Caco-2 (cell line): ENCODE measurements at regions not wholly inside any gene's neighbourhood (a gene's known extent, or its start where the extent isn't known, plus 50 kb on each side); places are given as distances from the start of the nearest gene placed in this dataset.
"Not testable (repeated sequence)": the region's sequence is repeated elsewhere in the genome, so short reads cannot be mapped to it uniquely, and the experiment has no call there.

Source experiments
- BruUV-seq: library from RNA; stranded (reverse); fragments of 400-500 nt; replicated peaks from 2 replicates; lab custom pipeline; 2021; lab: Mats Ljungman, UMichigan
- CTCF ChIA-PET: fragments of 300-600 bp; sonication (Branson Sonifier 250); formaldehyde crosslinking; loops from one replicate; lab custom pipeline; 2022; ENCODE audit warnings: antibody characterized with exemption; lab: Charles Lee
- POLR2A ChIA-PET: fragments of 300-600 bp; sonication (Branson Sonifier 250); formaldehyde crosslinking; loops from one replicate; lab custom pipeline; 2022; ENCODE audit warnings: antibody characterized with exemption; lab: Charles Lee
- DNase-seq, 2 experiments: peaks; one replicate each; pipeline versions ENCODE4 v3.0.0 to v3.0.0-alpha.2; 2020 to 2022
- H3K27me3 ChIP-seq: replicated peaks from 2 replicates; pipeline ENCODE4 v1.6.0; 2011; ENCODE audit warnings: low read length; ENCODE audit not compliant: control insufficient read depth, insufficient read depth
- H3K36me3 ChIP-seq: 2 replicates; pipeline ENCODE4 v1.5.1; 2011; ENCODE audit warnings: low read length; ENCODE audit not compliant: control insufficient read depth, insufficient read depth
- H3K4me1 ChIP-seq: fragments of 250-450 bp; sonication (Bioruptor Pico); 2 replicates; pipeline ENCODE4 v1.5.1; 2020; ENCODE audit warnings: mild to moderate bottlenecking
- H3K4me3 ChIP-seq: 2 replicates; pipeline ENCODE4 v1.5.1; 2011; ENCODE audit warnings: low read depth, mild to moderate bottlenecking, control low read depth, low read length
- H3K9me3 ChIP-seq: fragments of 250-450 bp; sonication (Bioruptor Pico); 2 replicates; pipeline ENCODE4 v1.5.1; 2020; ENCODE audit warnings: mild to moderate bottlenecking, moderate library complexity
- H3K27ac Mint-ChIP-seq: one replicate; pipeline ENCODE4 v1.8.0; 2022; ENCODE audit warnings: mixed read lengths; ENCODE audit not compliant: unreplicated experiment
- H3K27me3 Mint-ChIP-seq: one replicate; pipeline ENCODE4 v1.8.0; 2022; ENCODE audit warnings: mixed read lengths; ENCODE audit not compliant: insufficient read depth, unreplicated experiment
- H3K36me3 Mint-ChIP-seq: one replicate; pipeline ENCODE4 v1.8.0; 2022; ENCODE audit warnings: mild to moderate bottlenecking, mixed read lengths; ENCODE audit not compliant: insufficient read depth, unreplicated experiment
- H3K4me1 Mint-ChIP-seq: one replicate; pipeline ENCODE4 v1.8.0; 2022; ENCODE audit warnings: low read depth, mixed read lengths; ENCODE audit not compliant: unreplicated experiment
- H3K4me3 Mint-ChIP-seq: one replicate; pipeline ENCODE4 v1.8.0; 2022; ENCODE audit warnings: mild to moderate bottlenecking, moderate library complexity, mixed read lengths; ENCODE audit not compliant: unreplicated experiment
- H3K9me3 Mint-ChIP-seq: one replicate; pipeline ENCODE4 v1.8.0; 2022; ENCODE audit warnings: mixed read lengths; ENCODE audit not compliant: unreplicated experiment
- intact Hi-C: fragments of 100-400 bp; cut with micrococcal nuclease; formaldehyde crosslinking; loops from one replicate; pipeline ENCODE4 v1.10.0; 2022; ENCODE audit not compliant: unreplicated experiment
- TF ChIP-seq, protein P1 (sequence below), 2 experiments: fragments of 200-600 bp in 1 of 2; IDR thresholded peaks; 1 replicate in 1 of 2; 2 replicates in 1 of 2; pipeline versions ENCODE4 v1.5.1 to v1.8.0; 2011 to 2022; ENCODE audit warnings: antibody characterized with exemption in 1 of 2, control low read depth in 1 of 2, inconsistent platforms in 1 of 2, low read depth in 1 of 2, low read length in 1 of 2, mild to moderate bottlenecking in 1 of 2, moderate library complexity in 1 of 2; ENCODE audit not compliant: insufficient read depth in 1 of 2, severe bottlenecking in 1 of 2, unreplicated experiment in 1 of 2

DNA sequence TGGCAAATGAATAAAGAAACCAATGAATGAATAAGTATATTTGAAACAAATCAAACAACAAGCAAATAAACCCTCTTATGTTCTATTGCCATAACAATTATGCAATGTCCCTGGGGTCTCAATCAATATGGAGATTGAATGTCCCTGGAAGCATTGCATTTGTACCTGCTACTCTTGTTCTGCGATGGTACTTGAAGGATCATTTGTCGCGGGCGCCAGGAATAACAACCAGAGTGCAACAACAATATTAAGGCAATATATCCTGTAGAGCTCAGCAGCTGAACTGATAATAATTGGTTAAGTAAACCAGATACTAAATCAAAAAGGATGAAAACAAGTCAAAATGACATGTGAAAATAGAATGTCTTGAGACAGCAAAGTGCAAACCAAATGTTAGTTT lies 1001.9 kb upstream of the NUDT12 start:
- Histone ChIP-seq H3K4me1 (no peaks in the 10 kb centered on the region), H3K9me3 (no peaks in the 10 kb centered on the region), H3K36me3 (no peaks in the 10 kb centered on the region), H3K27me3 (no peaks in the 10 kb centered on the region), H3K4me3 (no peak overlapping the region)
- Mint-ChIP-seq H3K9me3 (no peaks in the 10 kb centered on the region), H3K27ac (no peak overlapping the region), H3K36me3 (no peaks in the 10 kb centered on the region), H3K4me1 (no peaks in the 10 kb centered on the region), H3K4me3 (no peak overlapping the region), H3K27me3 (no peaks in the 10 kb centered on the region)
- ChIA-PET CTCF (no interaction called here), POLR2A (no interaction called here)
- no TSS peak for BruUV-seq
- intact Hi-C loops, result no loop called here
- DNase-seq, result no peak
- TF ChIP-seq, protein P1, sequence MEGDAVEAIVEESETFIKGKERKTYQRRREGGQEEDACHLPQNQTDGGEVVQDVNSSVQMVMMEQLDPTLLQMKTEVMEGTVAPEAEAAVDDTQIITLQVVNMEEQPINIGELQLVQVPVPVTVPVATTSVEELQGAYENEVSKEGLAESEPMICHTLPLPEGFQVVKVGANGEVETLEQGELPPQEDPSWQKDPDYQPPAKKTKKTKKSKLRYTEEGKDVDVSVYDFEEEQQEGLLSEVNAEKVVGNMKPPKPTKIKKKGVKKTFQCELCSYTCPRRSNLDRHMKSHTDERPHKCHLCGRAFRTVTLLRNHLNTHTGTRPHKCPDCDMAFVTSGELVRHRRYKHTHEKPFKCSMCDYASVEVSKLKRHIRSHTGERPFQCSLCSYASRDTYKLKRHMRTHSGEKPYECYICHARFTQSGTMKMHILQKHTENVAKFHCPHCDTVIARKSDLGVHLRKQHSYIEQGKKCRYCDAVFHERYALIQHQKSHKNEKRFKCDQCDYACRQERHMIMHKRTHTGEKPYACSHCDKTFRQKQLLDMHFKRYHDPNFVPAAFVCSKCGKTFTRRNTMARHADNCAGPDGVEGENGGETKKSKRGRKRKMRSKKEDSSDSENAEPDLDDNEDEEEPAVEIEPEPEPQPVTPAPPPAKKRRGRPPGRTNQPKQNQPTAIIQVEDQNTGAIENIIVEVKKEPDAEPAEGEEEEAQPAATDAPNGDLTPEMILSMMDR (IDR thresholded peaks at IDR 0.05; ENCODE audit: insufficient read depth in 1 of 2, low read depth in 1 of 2, low read length in 1 of 2, severe bottlenecking in 1 of 2, unreplicated experiment in 1 of 2), result no peak

DNA sequence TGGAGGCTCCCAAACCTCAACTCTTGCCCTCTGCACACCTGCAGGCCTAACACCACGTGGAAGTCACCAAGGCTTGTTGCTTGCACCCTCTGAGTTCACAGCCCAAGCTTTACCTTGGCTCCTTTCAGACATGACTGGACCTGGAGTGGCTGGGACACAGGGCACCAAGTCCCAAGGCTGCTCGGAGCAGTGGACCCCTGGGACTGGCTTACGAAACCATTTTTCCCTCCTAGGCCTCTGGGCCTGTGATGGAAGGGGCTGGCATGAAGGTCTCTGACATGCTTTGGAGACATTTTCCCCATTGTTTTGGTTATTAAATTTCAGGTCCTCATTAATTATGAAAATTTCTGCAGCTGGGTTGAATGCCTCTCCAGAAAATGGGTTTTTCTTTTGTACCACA lies 994.4 kb upstream of the NUDT12 start:
- TF ChIP-seq, protein P1 (IDR thresholded peaks at IDR 0.05; ENCODE audit: insufficient read depth in 1 of 2, low read depth in 1 of 2, low read length in 1 of 2, severe bottlenecking in 1 of 2, unreplicated experiment in 1 of 2), result no peak
- Mint-ChIP-seq H3K27me3 (no peaks in the 10 kb centered on the region), H3K9me3 (peaks cover 24% of the 10 kb centered on the region), H3K27ac (no peak overlapping the region), H3K4me1 (no peaks in the 10 kb centered on the region), H3K36me3 (no peaks in the 10 kb centered on the region), H3K4me3 (no peak overlapping the region)
- H3K36me3 ChIP-seq, result no peaks in the 10 kb centered on the region
- DNase-seq, result no peak
- ChIA-PET POLR2A (no interaction called here), CTCF (no interaction called here)
- H3K9me3 ChIP-seq, result no peaks in the 10 kb centered on the region
- H3K27me3 ChIP-seq, result no peaks in the 10 kb centered on the region
- BruUV-seq, result no TSS peak
- H3K4me3 ChIP-seq, result no peak overlapping the region
- H3K4me1 ChIP-seq, result no peaks in the 10 kb centered on the region
- intact Hi-C loops, result no loop called here

DNA sequence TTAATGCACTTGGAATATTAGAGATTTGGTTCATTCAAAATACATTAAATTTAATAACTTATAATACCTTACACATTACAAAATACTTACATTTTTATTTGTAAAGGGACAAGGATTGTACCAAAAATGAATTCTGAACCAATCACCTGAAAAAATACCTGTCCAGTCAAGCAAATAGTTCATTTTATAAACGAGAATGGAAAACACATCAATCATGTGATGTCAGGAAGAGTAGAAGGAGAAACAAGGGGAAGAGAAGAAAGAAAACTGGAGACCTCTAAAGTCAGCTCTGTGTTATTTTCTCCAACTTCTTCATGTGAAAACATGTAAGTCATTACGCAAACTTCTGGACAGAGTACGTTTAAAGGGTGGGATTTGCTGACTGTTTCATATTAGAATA lies 989.0 kb upstream of the NUDT12 start:
- no peaks in the 10 kb centered on the region for H3K27me3 Mint-ChIP-seq
- no peak for DNase-seq
- H3K4me1 ChIP-seq, result no peaks in the 10 kb centered on the region
- TF ChIP-seq, protein P1 (IDR thresholded peaks at IDR 0.05; ENCODE audit: insufficient read depth in 1 of 2, low read depth in 1 of 2, low read length in 1 of 2, severe bottlenecking in 1 of 2, unreplicated experiment in 1 of 2), result no peak
- no peak overlapping the region for H3K4me3 Mint-ChIP-seq
- POLR2A ChIA-PET, result no interaction called here
- no peaks in the 10 kb centered on the region for H3K27me3 ChIP-seq
- H3K36me3 ChIP-seq, result no peaks in the 10 kb centered on the region
- CTCF ChIA-PET, result no interaction called here
- intact Hi-C loops, result no loop called here
- H3K4me1 Mint-ChIP-seq, result no peaks in the 10 kb centered on the region
- no peaks in the 10 kb centered on the region for H3K36me3 Mint-ChIP-seq
- H3K9me3 ChIP-seq, result 0 out of 2 replicates have a peak, but pooled peaks cover 3% of the 10 kb centered on the region
- H3K27ac Mint-ChIP-seq, result no peak overlapping the region
- H3K9me3 Mint-ChIP-seq, result peaks cover 12% of the 10 kb centered on the region
- no peak overlapping the region for H3K4me3 ChIP-seq
- no TSS peak for BruUV-seq

DNA sequence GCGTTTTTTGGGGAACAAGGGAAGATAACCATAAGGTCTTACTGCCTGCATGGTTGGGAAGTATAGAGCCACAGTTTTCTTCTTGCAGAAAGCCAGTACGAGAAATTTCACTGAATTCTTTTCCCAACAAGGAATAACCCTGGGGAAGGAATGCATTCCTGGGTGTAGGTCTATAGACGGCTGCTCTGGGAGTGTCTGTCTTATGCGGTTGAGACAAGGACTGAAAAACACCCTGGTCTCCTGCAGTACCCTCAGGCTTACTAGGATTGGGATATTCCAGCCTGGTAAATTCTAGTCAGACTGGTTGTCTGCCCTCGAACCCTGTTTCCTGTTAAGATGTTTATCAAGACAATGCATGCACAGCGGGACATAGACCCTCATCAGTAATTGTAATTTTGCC lies 984.3 kb upstream of the NUDT12 start:
- H3K4me1 Mint-ChIP-seq, H3K27me3 Mint-ChIP-seq, POLR2A ChIA-PET, H3K36me3 ChIP-seq, H3K9me3 Mint-ChIP-seq, H3K9me3 ChIP-seq, H3K27me3 ChIP-seq, H3K4me3 Mint-ChIP-seq, BruUV-seq, H3K4me3 ChIP-seq, DNase-seq, H3K27ac Mint-ChIP-seq, intact Hi-C loops, H3K4me1 ChIP-seq, CTCF ChIA-PET, H3K36me3 Mint-ChIP-seq: not testable (repeated sequence)
